H1 (cell line): ENCODE measurements at regions not wholly inside any gene's neighbourhood (a gene's known extent, or its start where the extent isn't known, plus 50 kb on each side); places are given as distances from the start of the nearest gene placed in this dataset.

Experiments
- CTCF ChIA-PET: fragments of 300-600 bp; sonication (Branson Sonifier 250); formaldehyde crosslinking; loops from one replicate; lab custom pipeline; 2021; ENCODE audit not compliant: partially characterized antibody; lab: Charles Lee
- POLR2A ChIA-PET: fragments of 300-600 bp; sonication (Branson Sonifier 250); formaldehyde crosslinking; loops from one replicate; lab custom pipeline; 2021; ENCODE audit warnings: inconsistent platforms; ENCODE audit not compliant: partially characterized antibody; lab: Charles Lee
- DNase-seq, 2 experiments: peaks; one replicate each; pipeline versions ENCODE4 v3.0.0 to v3.0.0-alpha.2; 2010 to 2022; ENCODE audit warnings: low spot score in 2 of 2, low read depth in 1 of 2, mixed read lengths in 1 of 2
- FAIRE-seq: peaks from 2 replicates; lab custom pipeline; 2011; peaks lifted over from hg19 to GRCh38; lab: Jason Lieb, UNC
- H2AFZ ChIP-seq: 2 replicates; pipeline ENCODE4 v1.8.1; 2012; ENCODE audit warnings: low read length, inconsistent platforms
- H2AK5ac ChIP-seq: 2 replicates; pipeline ENCODE4 v1.6.1; 2013; ENCODE audit warnings: low read depth, low read length
- H2BK120ac ChIP-seq: replicated peaks from 2 replicates; pipeline ENCODE3; 2013; ENCODE audit warnings: low read depth, low read length, inconsistent platforms
- H2BK12ac ChIP-seq: 2 replicates; pipeline ENCODE4 v1.6.1; 2013; ENCODE audit warnings: low read depth, low read length
- H2BK15ac ChIP-seq: 2 replicates; pipeline ENCODE4 v1.6.1; 2013; ENCODE audit warnings: low read length
- H2BK20ac ChIP-seq: 2 replicates; pipeline ENCODE4 v1.6.1; 2013; ENCODE audit warnings: low read length
- H2BK5ac ChIP-seq: 2 replicates; pipeline ENCODE4 v1.6.1; 2013; ENCODE audit warnings: low read depth, low read length
- H3K14ac ChIP-seq: 2 replicates; pipeline ENCODE4 v1.6.1; 2013; ENCODE audit warnings: inconsistent platforms; ENCODE audit not compliant: insufficient read length
- H3K18ac ChIP-seq: 2 replicates; pipeline ENCODE4 v1.6.1; 2013; ENCODE audit warnings: low read length; ENCODE audit errors: extremely low read depth
- H3K23ac ChIP-seq: 2 replicates; pipeline ENCODE4 v1.6.1; 2013; ENCODE audit warnings: inconsistent platforms; ENCODE audit not compliant: insufficient read length
- H3K23me2 ChIP-seq: 2 replicates; pipeline ENCODE4 v1.6.1; 2013; ENCODE audit warnings: low read depth, low read length
- H3K27ac ChIP-seq: 2 replicates; pipeline ENCODE4 v1.6.1; 2011; ENCODE audit warnings: low read depth, low read length, inconsistent platforms
- H3K27me3 ChIP-seq, 4 experiments: replicated peaks in 1 of 4; 1 replicate in 1 of 4; 2 replicates in 3 of 4; pipeline versions ENCODE4 v1.6.1 to v1.8.1; 2011 to 2013; ENCODE audit warnings: low read length in 3 of 4, mild to moderate bottlenecking in 3 of 4, inconsistent platforms in 2 of 4, mixed read lengths in 2 of 4, moderate library complexity in 1 of 4; ENCODE audit not compliant: control insufficient read depth in 3 of 4, insufficient read depth in 3 of 4; ENCODE audit errors: extremely low read depth in 1 of 4
- H3K36me3 ChIP-seq, 4 experiments: 2 replicates each; pipeline versions ENCODE4 v1.6.1 to v1.8.1; 2011 to 2013; ENCODE audit warnings: mild to moderate bottlenecking in 4 of 4, low read length in 3 of 4, moderate library complexity in 2 of 4, control low read depth in 1 of 4, inconsistent platforms in 1 of 4; ENCODE audit not compliant: insufficient read depth in 4 of 4, control insufficient read depth in 2 of 4
- H3K4ac ChIP-seq: replicated peaks from 2 replicates; pipeline ENCODE3; 2013; ENCODE audit warnings: low read length, low read depth, mixed read lengths, inconsistent platforms; ENCODE audit not compliant: insufficient read length
- H3K4me1 ChIP-seq, 4 experiments: replicated peaks in 1 of 4; 1 replicate in 1 of 4; 2 replicates in 3 of 4; pipeline versions ENCODE4 v1.6.1 to v1.8.1; 2011 to 2013; ENCODE audit warnings: low read length in 3 of 4, inconsistent platforms in 2 of 4, mixed read lengths in 1 of 4; ENCODE audit not compliant: insufficient read depth in 4 of 4, control insufficient read depth in 3 of 4
- H3K4me2 ChIP-seq, 2 experiments: 2 replicates each; pipeline versions ENCODE4 v1.6.1 to v1.8.1; 2011 to 2013; ENCODE audit warnings: low read depth in 2 of 2, low read length in 2 of 2, control low read depth in 1 of 2, inconsistent platforms in 1 of 2, mild to moderate bottlenecking in 1 of 2; ENCODE audit not compliant: insufficient read depth in 1 of 2
- H3K4me3 ChIP-seq, 4 experiments: fragments of 200-600, 300-600 bp in 1 of 4; sonication (generic), shearing (Covaris generic), sonication (Bioruptor Twin) in 1 of 4; 2 replicates each; pipeline versions ENCODE4 v1.5.1 to v1.8.1; 2011 to 2016; ENCODE audit warnings: low read length in 4 of 4, low read depth in 3 of 4, control low read depth in 2 of 4, inconsistent platforms in 2 of 4, mild to moderate bottlenecking in 2 of 4, mixed read lengths in 1 of 4, moderate library complexity in 1 of 4; ENCODE audit not compliant: insufficient read depth in 2 of 4; ENCODE audit errors: extremely low read depth in 1 of 4
- H3K56ac ChIP-seq: replicated peaks from 2 replicates; pipeline ENCODE3; 2013; ENCODE audit warnings: low read depth, mild to moderate bottlenecking, mixed read lengths, low read length, inconsistent platforms; ENCODE audit not compliant: insufficient read length
- H3K79me1 ChIP-seq: 2 replicates; pipeline ENCODE4 v1.6.1; 2013; ENCODE audit warnings: low read depth, low read length, control low read depth
- H3K79me2 ChIP-seq, 2 experiments: 2 replicates each; pipeline versions ENCODE4 v1.6.1 to v1.8.1; 2012 to 2013; ENCODE audit warnings: low read length in 2 of 2, mild to moderate bottlenecking in 2 of 2, inconsistent platforms in 1 of 2; ENCODE audit not compliant: insufficient read depth in 2 of 2, control insufficient read depth in 1 of 2
- H3K9ac ChIP-seq, 4 experiments: replicated peaks in 1 of 4; 1 replicate in 1 of 4; 2 replicates in 3 of 4; pipeline versions ENCODE4 v1.6.1 to v1.8.1; 2011 to 2013; ENCODE audit warnings: low read depth in 3 of 4, low read length in 3 of 4, control low read depth in 2 of 4, mild to moderate bottlenecking in 2 of 4, moderate library complexity in 2 of 4, inconsistent platforms in 1 of 4; ENCODE audit errors: extremely low read depth in 1 of 4
- H3K9me3 ChIP-seq, 2 experiments: 2 replicates each; pipeline versions ENCODE4 v1.6.1 to v1.8.1; 2012 to 2013; ENCODE audit warnings: mild to moderate bottlenecking in 2 of 2, moderate library complexity in 2 of 2, control low read depth in 1 of 2, inconsistent platforms in 1 of 2, low read depth in 1 of 2, low read length in 1 of 2, mixed read lengths in 1 of 2; ENCODE audit not compliant: insufficient read depth in 2 of 2
- H4K20me1 ChIP-seq, 2 experiments: replicated peaks in 1 of 2; 2 replicates each; pipeline versions ENCODE3 to v1.8.1; 2011 to 2013; ENCODE audit warnings: inconsistent platforms in 2 of 2, low read length in 2 of 2, mild to moderate bottlenecking in 1 of 2; ENCODE audit not compliant: insufficient read depth in 2 of 2, control insufficient read depth in 1 of 2
- H4K5ac ChIP-seq: 2 replicates; pipeline ENCODE4 v1.6.1; 2013; ENCODE audit warnings: low read length, low read depth, mixed read lengths, inconsistent platforms; ENCODE audit not compliant: insufficient read length
- H4K8ac ChIP-seq: 2 replicates; pipeline ENCODE4 v1.8.0; 2013; ENCODE audit warnings: mild to moderate bottlenecking, moderate library complexity, low read length, inconsistent platforms; ENCODE audit not compliant: insufficient read depth; ENCODE audit errors: extremely low read depth
- H4K91ac ChIP-seq: replicated peaks from 2 replicates; pipeline ENCODE3; 2013; ENCODE audit warnings: low read length, mixed read lengths, inconsistent platforms; ENCODE audit not compliant: insufficient read length
- BRCA1 ChIP-seq: IDR thresholded peaks from 2 replicates; pipeline ENCODE4 v1.6.1; 2012; ENCODE audit warnings: low read depth, low read length, improper control_type of control experiment
- EP300 ChIP-seq, 2 experiments: IDR thresholded peaks; 1 replicate in 1 of 2; 2 replicates in 1 of 2; pipeline ENCODE4 v1.6.1; 2011 to 2012; ENCODE audit warnings: low read depth in 2 of 2, low read length in 2 of 2, mild to moderate bottlenecking in 2 of 2, borderline replicate concordance in 1 of 2, inconsistent platforms in 1 of 2, moderate library complexity in 1 of 2
- FOSL1 ChIP-seq: IDR thresholded peaks from 2 replicates; pipeline ENCODE4 v1.6.1; 2011; ENCODE audit warnings: mild to moderate bottlenecking, low read depth, low read length, moderate library complexity; ENCODE audit not compliant: insufficient read depth
- JUN ChIP-seq: IDR thresholded peaks from 2 replicates; pipeline ENCODE4 v1.6.1; 2011; ENCODE audit warnings: low read depth, mild to moderate bottlenecking, improper control_type of control experiment, low read length
- MAX ChIP-seq: IDR thresholded peaks from 2 replicates; pipeline ENCODE4 v1.6.1; 2012; ENCODE audit warnings: inconsistent platforms
- NANOG ChIP-seq: IDR thresholded peaks from 2 replicates; pipeline ENCODE4 v1.6.1; 2011; ENCODE audit warnings: low read length, low read depth, mild to moderate bottlenecking, inconsistent platforms; ENCODE audit not compliant: insufficient read depth, poor library complexity, severe bottlenecking
- RXRA ChIP-seq: IDR thresholded peaks from 2 replicates; pipeline ENCODE4 v1.6.1; 2011; ENCODE audit warnings: low read depth, mild to moderate bottlenecking, low read length, moderate library complexity; ENCODE audit not compliant: insufficient read depth
- SP1 ChIP-seq: IDR thresholded peaks from 2 replicates; pipeline ENCODE4 v1.6.1; 2011; ENCODE audit warnings: low read depth, low read length
- SRF ChIP-seq: IDR thresholded peaks from 2 replicates; pipeline ENCODE4 v1.6.1; 2011; ENCODE audit warnings: mild to moderate bottlenecking, low read depth, low read length, moderate library complexity
- YY1 ChIP-seq: IDR thresholded peaks from 2 replicates; pipeline ENCODE4 v1.6.1; 2011; ENCODE audit warnings: low read depth, mild to moderate bottlenecking, low read length
- WGBS, 2 experiments: shearing (Covaris generic) in 1 of 2; methylation state at CpG; one replicate each; pipeline versions ENCODE4 v1.1.6 to v1.1.7; 2013 to 2015; ENCODE audit warnings: low lambda C conversion rate in 2 of 2, mixed read lengths in 2 of 2, inconsistent platforms in 1 of 2, low coverage in 1 of 2, missing lambda C conversion rate in 1 of 2; ENCODE audit not compliant: insufficient replicate concordance in 2 of 2, insufficient coverage in 1 of 2, insufficient read length in 1 of 2; ENCODE audit errors: extremely low coverage in 1 of 2, missing lambda C conversion rate in 1 of 2; 5-methylcytosine and 5-hydroxymethylcytosine counted together
- TF ChIP-seq, protein P1 (sequence below): IDR thresholded peaks from 2 replicates; pipeline ENCODE4 v1.6.1; 2012; ENCODE audit warnings: inconsistent platforms

DNA sequence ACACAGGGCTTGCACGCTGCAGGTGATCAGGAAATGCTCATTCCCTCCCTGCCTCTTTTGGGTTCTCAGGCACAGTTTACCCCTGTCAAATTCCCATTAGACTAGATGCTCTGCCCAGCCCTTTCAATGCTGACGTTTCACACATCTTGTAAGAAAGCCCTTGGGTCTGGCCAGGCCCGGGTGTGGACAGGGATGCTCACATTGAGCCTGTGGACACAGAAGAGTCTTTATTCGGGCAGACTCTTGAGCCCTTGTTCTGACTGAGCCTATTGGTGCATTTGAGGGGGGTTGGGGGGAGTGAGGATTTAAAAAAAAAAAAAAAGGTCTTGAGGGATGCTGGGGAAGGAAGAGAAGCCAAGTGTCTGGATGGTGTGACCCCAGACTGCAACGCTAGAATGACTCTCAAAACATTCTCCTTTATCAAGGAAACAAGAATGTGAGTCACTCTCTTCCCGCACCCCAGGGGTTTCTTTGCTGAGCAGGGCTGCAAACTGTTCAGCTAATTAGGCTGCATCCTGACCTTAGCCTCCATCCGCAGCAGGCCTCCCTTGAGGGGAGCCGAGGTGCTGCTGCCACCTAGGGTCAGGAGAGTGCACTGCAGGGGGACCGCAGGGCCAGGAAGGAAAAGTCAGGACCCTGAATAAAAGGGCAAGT lies 53.6 kb upstream of the TMEM72 start:
- no peak overlapping the region for H3K56ac ChIP-seq
- no peak overlapping the region for H4K5ac ChIP-seq
- H3K18ac ChIP-seq = peak overlapping the region; percentile 75
- H3K23me2 ChIP-seq = no peaks in the 10 kb centered on the region
- H3K36me3 ChIP-seq = no peaks in the 10 kb centered on the region
- peak overlapping the region; percentile 79; the same call in 1 of the 2 replicates for H2BK12ac ChIP-seq
- H3K4me2 ChIP-seq = no peak overlapping the region
- H3K79me1 ChIP-seq = no peaks in the 10 kb centered on the region
- no peak overlapping the region for H3K4me3 ChIP-seq
- H2AK5ac ChIP-seq = no peak overlapping the region
- H2BK5ac ChIP-seq = peak overlapping the region; percentile 73; the same call in 1 of the 2 replicates
- no peaks in the 10 kb centered on the region for H3K9me3 ChIP-seq
- no peaks in the 10 kb centered on the region for H3K79me2 ChIP-seq
- DNase-seq (peak; percentile 89 to 97), FAIRE-seq (peak; percentile 98)
- H3K27me3 ChIP-seq = peaks cover 0 to 3% (median 1%) of the 10 kb centered on the region in 4 experiments; a peak in 5 of 7 replicates
- no peak overlapping the region for H2BK15ac ChIP-seq
- no peak overlapping the region for H3K27ac ChIP-seq
- WGBS, 2 experiments = 53% methylated on average over 7 of the region's 9 CpGs; no CpG with 5 or more reads in 1 of the 2 experiments
- ChIA-PET CTCF (interaction anchor here (0.6 to 3.2 kb wide), 30 partner anchors 8 to 1187 kb away, joined by 3 to 26 read pairs (median 4); no protein-coding TSS in a partner anchor), POLR2A (interaction anchor here (1.0 kb wide), 1 partner anchor 20 kb away, joined by 4 read pairs; no protein-coding TSS in a partner anchor)
- peak overlapping the region; percentile 89; the same call in 1 of the 2 replicates for H2BK20ac ChIP-seq
- H3K14ac ChIP-seq = no peak overlapping the region
- no peak overlapping the region for H3K4ac ChIP-seq
- no peak overlapping the region for H4K8ac ChIP-seq
- H3K9ac ChIP-seq = no peak overlapping the region
- no peak overlapping the region for H3K23ac ChIP-seq
- H4K91ac ChIP-seq = peak overlapping the region; percentile 70
- H3K4me1 ChIP-seq = peaks cover 0 to 7% (median 5%) of the 10 kb centered on the region in 4 experiments; a peak in 6 of 7 replicates
- H2AFZ ChIP-seq = no peak overlapping the region
- no peaks in the 10 kb centered on the region for H4K20me1 ChIP-seq
- peak overlapping the region; percentile 56 for H2BK120ac ChIP-seq
- TF ChIP-seq YY1 = peak; percentile 63; the same call in 1 of the 2 replicates
- 0 out of 2 replicates have a peak, but pooled peaks have one; percentile 16 for TF ChIP-seq SP1
- TF ChIP-seq FOSL1 = no peak
- TF ChIP-seq EP300 (IDR thresholded peaks at IDR 0.05; ENCODE audit: borderline replicate concordance in 1 of 2, low read depth in 2 of 2, low read length in 2 of 2) = peak in 1 of 2 experiments; percentile 53; a peak in 1 of 3 replicates
- TF ChIP-seq JUN = peak; percentile 66; the same call in 1 of the 2 replicates
- TF ChIP-seq MAX = peak; percentile 67; the same call in 1 of the 2 replicates
- peak; percentile 50 for TF ChIP-seq NANOG
- TF ChIP-seq, protein P1, sequence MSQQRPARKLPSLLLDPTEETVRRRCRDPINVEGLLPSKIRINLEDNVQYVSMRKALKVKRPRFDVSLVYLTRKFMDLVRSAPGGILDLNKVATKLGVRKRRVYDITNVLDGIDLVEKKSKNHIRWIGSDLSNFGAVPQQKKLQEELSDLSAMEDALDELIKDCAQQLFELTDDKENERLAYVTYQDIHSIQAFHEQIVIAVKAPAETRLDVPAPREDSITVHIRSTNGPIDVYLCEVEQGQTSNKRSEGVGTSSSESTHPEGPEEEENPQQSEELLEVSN = peak; percentile 34; the same call in 1 of the 2 replicates
- no peak for TF ChIP-seq BRCA1
- no peak for TF ChIP-seq SRF
- TF ChIP-seq RXRA = no peak
